ENCODE measurements at regions not wholly inside any gene's neighbourhood (a gene's known extent, or its start where the extent isn't known, plus 50 kb on each side); places are given as distances from the start of the nearest gene placed in this dataset.
"Not testable (repeated sequence)": the region's sequence is repeated elsewhere in the genome, so short reads cannot be mapped to it uniquely, and the experiment has no call there.

GRCh38 chr7:93799750-93800357 is 90.7 kb downstream of the TFPI2 start:
- Histone ChIP-seq H2AFZ (ENCODE audit: low read length) (no peak overlapping the region), H3K9me3 (ENCODE audit: low read length) (no peaks in the 10 kb centered on the region), H3K36me3 (ENCODE audit: insufficient read depth, low read length) (no peaks in the 10 kb centered on the region), H4K20me1 (ENCODE audit: insufficient read depth, low read length) (no peaks in the 10 kb centered on the region), H3K9me2 (ENCODE audit: low read depth, low read length) (no peaks in the 10 kb centered on the region), H3K4me1 (ENCODE audit: insufficient read depth, low read length, severe bottlenecking) (no peaks in the 10 kb centered on the region), H3K4me2 (ENCODE audit: low read length) (no peak overlapping the region), H3K4me3 (ENCODE audit: low read depth, low read length, poor library complexity, severe bottlenecking) (no peak overlapping the region), H3K27me3 (ENCODE audit: insufficient read depth, low read length) (no peaks in the 10 kb centered on the region), H3K9ac (ENCODE audit: low read length) (no peak overlapping the region), H3F3A (ENCODE audit: insufficient read depth, low read length) (no peaks in the 10 kb centered on the region), H3K79me2 (ENCODE audit: insufficient read depth, low read length) (no peaks in the 10 kb centered on the region), H3K27ac (ENCODE audit: low read depth, low read length, poor library complexity, severe bottlenecking) (no peak overlapping the region)
- no peak for TF ChIP-seq EZH2 (IDR thresholded peaks at IDR 0.05; ENCODE audit: borderline replicate concordance, low read length)
- peak; percentile 88 for TF ChIP-seq CTCF (IDR thresholded peaks at IDR 0.05; ENCODE audit: low read length)

GRCh38 chr7:93793084-93793697 is 97.4 kb downstream of the TFPI2 start:
- not testable (repeated sequence) for H3K4me1 ChIP-seq (ENCODE audit: insufficient read depth, low read length, severe bottlenecking); H3K4me2 ChIP-seq (ENCODE audit: low read length); H3F3A ChIP-seq (ENCODE audit: insufficient read depth, low read length); H2AFZ ChIP-seq (ENCODE audit: low read length); H3K9ac ChIP-seq (ENCODE audit: low read length); H3K9me2 ChIP-seq (ENCODE audit: low read depth, low read length); H3K79me2 ChIP-seq (ENCODE audit: insufficient read depth, low read length); H4K20me1 ChIP-seq (ENCODE audit: insufficient read depth, low read length); H3K4me3 ChIP-seq (ENCODE audit: low read depth, low read length, poor library complexity, severe bottlenecking); H3K36me3 ChIP-seq (ENCODE audit: insufficient read depth, low read length); H3K27ac ChIP-seq (ENCODE audit: low read depth, low read length, poor library complexity, severe bottlenecking); H3K27me3 ChIP-seq (ENCODE audit: insufficient read depth, low read length); H3K9me3 ChIP-seq (ENCODE audit: low read length)

GRCh38 chr7:93779115-93779514 is 111.4 kb downstream of the TFPI2 start:
- Histone ChIP-seq H3K27me3 (ENCODE audit: insufficient read depth, low read length) (no peaks in the 10 kb centered on the region), H3K9me2 (ENCODE audit: low read depth, low read length) (no peaks in the 10 kb centered on the region), H3K4me2 (ENCODE audit: low read length) (no peak overlapping the region), H2AFZ (ENCODE audit: low read length) (no peak overlapping the region), H4K20me1 (ENCODE audit: insufficient read depth, low read length) (no peaks in the 10 kb centered on the region), H3F3A (ENCODE audit: insufficient read depth, low read length) (no peaks in the 10 kb centered on the region), H3K9me3 (ENCODE audit: low read length) (no peaks in the 10 kb centered on the region), H3K4me1 (ENCODE audit: insufficient read depth, low read length, severe bottlenecking) (no peaks in the 10 kb centered on the region), H3K27ac (ENCODE audit: low read depth, low read length, poor library complexity, severe bottlenecking) (no peak overlapping the region), H3K9ac (ENCODE audit: low read length) (no peak overlapping the region), H3K4me3 (ENCODE audit: low read depth, low read length, poor library complexity, severe bottlenecking) (no peak overlapping the region), H3K36me3 (ENCODE audit: insufficient read depth, low read length) (no peaks in the 10 kb centered on the region), H3K79me2 (ENCODE audit: insufficient read depth, low read length) (no peaks in the 10 kb centered on the region)
- no peak for TF ChIP-seq CTCF (IDR thresholded peaks at IDR 0.05; ENCODE audit: low read length)
- no peak for TF ChIP-seq EZH2 (IDR thresholded peaks at IDR 0.05; ENCODE audit: borderline replicate concordance, low read length)

- no peaks in the 10 kb centered on the region for H3K9me3 ChIP-seq (ENCODE audit: low read length)
These were observed 112.2 kb downstream of the TFPI2 start for GRCh38 chr7:93778384-93778783.

More at GRCh38 chr7:93778384-93778783, 112.2 kb downstream of the TFPI2 start:
- Histone ChIP-seq H3K36me3 (ENCODE audit: insufficient read depth, low read length) (no peaks in the 10 kb centered on the region), H3F3A (ENCODE audit: insufficient read depth, low read length) (no peaks in the 10 kb centered on the region), H3K4me2 (ENCODE audit: low read length) (no peak overlapping the region), H3K9me2 (ENCODE audit: low read depth, low read length) (no peaks in the 10 kb centered on the region), H3K9ac (ENCODE audit: low read length) (no peak overlapping the region), H4K20me1 (ENCODE audit: insufficient read depth, low read length) (no peaks in the 10 kb centered on the region), H3K4me3 (ENCODE audit: low read depth, low read length, poor library complexity, severe bottlenecking) (no peak overlapping the region), H3K4me1 (ENCODE audit: insufficient read depth, low read length, severe bottlenecking) (no peaks in the 10 kb centered on the region), H3K27me3 (ENCODE audit: insufficient read depth, low read length) (no peaks in the 10 kb centered on the region), H2AFZ (ENCODE audit: low read length) (no peak overlapping the region), H3K27ac (ENCODE audit: low read depth, low read length, poor library complexity, severe bottlenecking) (no peak overlapping the region), H3K79me2 (ENCODE audit: insufficient read depth, low read length) (no peaks in the 10 kb centered on the region)
- TF ChIP-seq EZH2 (IDR thresholded peaks at IDR 0.05; ENCODE audit: borderline replicate concordance, low read length) (no peak), CTCF (IDR thresholded peaks at IDR 0.05; ENCODE audit: low read length) (no peak)
